Endothelial cell (in vitro differentiated cells): ENCODE measurements at regions not wholly inside any gene's neighbourhood (a gene's known extent, or its start where the extent isn't known, plus 50 kb on each side); places are given as distances from the start of the nearest gene placed in this dataset.
A peak's percentile ranks its signal among the peaks of the same experiment; 100 is the strongest.
"Not testable (repeated sequence)": the region's sequence is repeated elsewhere in the genome, so short reads cannot be mapped to it uniquely, and the experiment has no call there.

Experiments
- DNase-seq: peaks from one replicate; pipeline ENCODE4 v3.0.0; 2021; ENCODE audit warnings: low spot score
- H3K27ac Mint-ChIP-seq: one replicate; pipeline ENCODE4 v1.8.0; 2021; ENCODE audit warnings: mixed read lengths, inconsistent platforms; ENCODE audit not compliant: unreplicated experiment
- H3K27me3 Mint-ChIP-seq: one replicate; pipeline ENCODE4 v1.8.0; 2021; ENCODE audit warnings: mild to moderate bottlenecking, moderate library complexity, mixed read lengths, inconsistent platforms; ENCODE audit not compliant: unreplicated experiment
- H3K36me3 Mint-ChIP-seq: one replicate; pipeline ENCODE4 v1.8.0; 2021; ENCODE audit warnings: mild to moderate bottlenecking, low read depth, mixed read lengths, inconsistent platforms; ENCODE audit not compliant: unreplicated experiment
- H3K4me1 Mint-ChIP-seq: one replicate; pipeline ENCODE4 v1.8.0; 2021; ENCODE audit warnings: mild to moderate bottlenecking, mixed read lengths, inconsistent platforms; ENCODE audit not compliant: unreplicated experiment
- H3K4me3 Mint-ChIP-seq: one replicate; pipeline ENCODE4 v1.8.0; 2021; ENCODE audit warnings: mild to moderate bottlenecking, mixed read lengths, inconsistent platforms; ENCODE audit not compliant: unreplicated experiment
- H3K9me3 Mint-ChIP-seq: one replicate; pipeline ENCODE4 v1.8.0; 2021; ENCODE audit warnings: mixed read lengths, inconsistent platforms; ENCODE audit not compliant: unreplicated experiment
- CTCF ChIP-seq: fragments of 200-600 bp; sonication (generic); IDR thresholded peaks from one replicate; pipeline ENCODE4 v1.5.0; 2021; ENCODE audit warnings: antibody characterized with exemption; ENCODE audit not compliant: unreplicated experiment

GRCh38 chr9:33623658-33624586 is 99.9 kb downstream of the ANKRD18B start:
- peak; percentile 72 for DNase-seq
- Mint-ChIP-seq H3K9me3 (no peaks in the 10 kb centered on the region), H3K4me3 (no peak overlapping the region), H3K4me1 (no peaks in the 10 kb centered on the region), H3K27ac (no peak overlapping the region), H3K36me3 (no peaks in the 10 kb centered on the region), H3K27me3 (peaks cover 6% of the 10 kb centered on the region)
- TF ChIP-seq CTCF = peak; percentile 95

GRCh38 chr9:33628318-33628717 is 104.3 kb downstream of the ANKRD18B start:
- H3K4me3 Mint-ChIP-seq, H3K9me3 Mint-ChIP-seq, H3K27me3 Mint-ChIP-seq, DNase-seq, H3K27ac Mint-ChIP-seq, H3K36me3 Mint-ChIP-seq: not testable (repeated sequence)
- peaks cover 14% of the 10 kb centered on the region for H3K4me1 Mint-ChIP-seq

- Mint-ChIP-seq H3K27ac (no peak overlapping the region), H3K36me3 (no peaks in the 10 kb centered on the region), H3K4me3 (no peak overlapping the region), H3K9me3 (no peaks in the 10 kb centered on the region), H3K27me3 (no peaks in the 10 kb centered on the region), H3K4me1 (peaks cover 14% of the 10 kb centered on the region)
- no peak for TF ChIP-seq CTCF
- DNase-seq = no peak
Observed at GRCh38 chr9:33628865-33629410, 104.9 kb downstream of the ANKRD18B start.

- no peak for TF ChIP-seq CTCF
- no peaks in the 10 kb centered on the region for H3K36me3 Mint-ChIP-seq
- no peak overlapping the region for H3K27ac Mint-ChIP-seq
- no peak for DNase-seq
- H3K4me3 Mint-ChIP-seq = peak overlapping the region; percentile 21
- peaks cover 22% of the 10 kb centered on the region for H3K4me1 Mint-ChIP-seq
- H3K9me3 Mint-ChIP-seq = no peaks in the 10 kb centered on the region
- H3K27me3 Mint-ChIP-seq = no peaks in the 10 kb centered on the region
Observed at GRCh38 chr9:33633636-33634035, 109.6 kb downstream of the ANKRD18B start.

GRCh38 chr9:33637881-33638280 is 113.8 kb downstream of the ANKRD18B start:
- Mint-ChIP-seq H3K27me3 (no peaks in the 10 kb centered on the region), H3K36me3 (no peaks in the 10 kb centered on the region), H3K4me3 (no peak overlapping the region), H3K27ac (peak overlapping the region; percentile 81), H3K9me3 (no peaks in the 10 kb centered on the region), H3K4me1 (peaks cover 10% of the 10 kb centered on the region)
- no peak for TF ChIP-seq CTCF
- DNase-seq = no peak
